MM.1S (cell line): ENCODE measurements at regions not wholly inside any gene's neighbourhood (a gene's known extent, or its start where the extent isn't known, plus 50 kb on each side); places are given as distances from the start of the nearest gene placed in this dataset.

Experiments
- CTCF ChIP-seq: fragments of 300-600 bp; sonication (generic); IDR thresholded peaks from 2 replicates; pipeline ENCODE4 v1.5.1; 2016; ENCODE audit warnings: antibody characterized with exemption, low read length, mixed read lengths
- EZH2 ChIP-seq: fragments of 300-600 bp; sonication (generic); optimal IDR thresholded peaks from 2 replicates; pipeline ENCODE3; 2017; ENCODE audit warnings: low read depth, mild to moderate bottlenecking, antibody characterized with exemption, low read length, mixed read lengths
- EZH2phosphoT487 ChIP-seq: fragments of 300-600 bp; sonication (generic); IDR thresholded peaks from 2 replicates; pipeline ENCODE4 v1.6.1; 2018; ENCODE audit warnings: antibody characterized with exemption, low read length

GRCh38 chr6:105896052-105896820 is 189.9 kb upstream of the PRDM1 start:
- TF ChIP-seq CTCF (no peak), EZH2 (no peak), EZH2phosphoT487 (no peak)
